ENCODE measurements at regions not wholly inside any gene's neighbourhood (a gene's known extent, or its start where the extent isn't known, plus 50 kb on each side); places are given as distances from the start of the nearest gene placed in this dataset.
A peak's percentile ranks its signal among the peaks of the same experiment; 100 is the strongest.

DNA sequence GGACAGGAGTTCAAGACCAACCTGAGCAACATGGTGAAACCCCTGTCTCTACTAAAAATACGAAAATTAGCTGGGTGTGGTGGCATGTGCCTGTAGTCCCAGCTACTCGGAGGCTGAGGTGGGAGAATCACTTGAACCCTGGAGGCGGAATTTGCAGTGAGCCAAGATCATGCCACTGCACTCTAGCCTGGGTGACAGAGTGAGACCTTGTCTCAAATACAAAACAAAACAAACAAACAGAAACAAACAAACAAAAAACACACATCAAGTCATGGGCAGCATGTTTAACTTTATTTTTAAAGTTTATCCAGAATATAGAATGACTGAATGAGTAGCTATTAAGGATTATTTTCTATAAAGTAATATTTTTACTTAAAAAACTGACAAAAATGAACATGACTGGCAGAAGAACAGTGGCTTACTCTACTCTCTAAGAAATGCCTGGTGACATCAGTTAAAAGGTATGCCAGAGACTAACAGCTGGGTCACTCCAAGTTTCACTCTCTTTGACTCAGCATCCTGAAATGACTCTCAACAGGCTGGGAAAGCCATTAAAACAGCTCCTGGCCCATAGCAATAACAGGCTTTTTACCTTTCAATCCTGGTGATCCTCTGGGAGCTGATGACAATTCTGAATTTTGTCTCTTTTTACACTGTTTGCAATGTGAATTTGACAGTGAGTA lies 66.1 kb upstream of the FOXN2 start:
- ATAC-seq (peak; percentile 99), DNase-seq (peak; percentile 94)
- intact Hi-C loops (cut with micrococcal nuclease), result no loop called here
- 0 out of 2 replicates have a peak overlapping the region, but pooled peaks have one; percentile 18 for H2AFZ ChIP-seq (ENCODE audit: low read length)
- H3K36me3 ChIP-seq (ENCODE audit: low read depth, low read length), result no peaks in the 10 kb centered on the region
- TF ChIP-seq, protein P1, sequence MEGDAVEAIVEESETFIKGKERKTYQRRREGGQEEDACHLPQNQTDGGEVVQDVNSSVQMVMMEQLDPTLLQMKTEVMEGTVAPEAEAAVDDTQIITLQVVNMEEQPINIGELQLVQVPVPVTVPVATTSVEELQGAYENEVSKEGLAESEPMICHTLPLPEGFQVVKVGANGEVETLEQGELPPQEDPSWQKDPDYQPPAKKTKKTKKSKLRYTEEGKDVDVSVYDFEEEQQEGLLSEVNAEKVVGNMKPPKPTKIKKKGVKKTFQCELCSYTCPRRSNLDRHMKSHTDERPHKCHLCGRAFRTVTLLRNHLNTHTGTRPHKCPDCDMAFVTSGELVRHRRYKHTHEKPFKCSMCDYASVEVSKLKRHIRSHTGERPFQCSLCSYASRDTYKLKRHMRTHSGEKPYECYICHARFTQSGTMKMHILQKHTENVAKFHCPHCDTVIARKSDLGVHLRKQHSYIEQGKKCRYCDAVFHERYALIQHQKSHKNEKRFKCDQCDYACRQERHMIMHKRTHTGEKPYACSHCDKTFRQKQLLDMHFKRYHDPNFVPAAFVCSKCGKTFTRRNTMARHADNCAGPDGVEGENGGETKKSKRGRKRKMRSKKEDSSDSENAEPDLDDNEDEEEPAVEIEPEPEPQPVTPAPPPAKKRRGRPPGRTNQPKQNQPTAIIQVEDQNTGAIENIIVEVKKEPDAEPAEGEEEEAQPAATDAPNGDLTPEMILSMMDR (conservative IDR thresholded peaks at IDR 0.05; ENCODE audit: low read depth, low read length), result no peak
- TF ChIP-seq EZH2 (IDR thresholded peaks at IDR 0.05; ENCODE audit: low read length, unreplicated experiment), result no peak
- no peak for TF ChIP-seq EZH2phosphoT487 (IDR thresholded peaks at IDR 0.05; ENCODE audit: borderline replicate concordance, low read length)
- no peaks in the 10 kb centered on the region for H3K9me2 ChIP-seq (replicated peaks; ENCODE audit: low read length)
- H3F3A ChIP-seq (ENCODE audit: low read length, unreplicated experiment), result no peaks in the 10 kb centered on the region
- peak overlapping the region; percentile 84 for H3K27ac ChIP-seq (ENCODE audit: low read length)
- ChIA-PET CTCF (interaction anchor here (0.6 to 0.8 kb wide), 2 partner anchors 25 to 142 kb away, joined by 3 read pairs; no protein-coding TSS in a partner anchor), POLR2A (ENCODE audit: unreplicated experiment) (no interaction called here)
- no peaks in the 10 kb centered on the region for H4K20me1 ChIP-seq (ENCODE audit: low read length)
- H3K4me2 ChIP-seq (ENCODE audit: low read length), result peak overlapping the region; percentile 56
- no TSS peak for BruUV-seq (replicated peaks)
- peaks cover 22% of the 10 kb centered on the region for H3K4me1 ChIP-seq (ENCODE audit: insufficient read depth, low read length)
- no peaks in the 10 kb centered on the region for H3K79me2 ChIP-seq (ENCODE audit: low read length)
- H3K4me3 ChIP-seq (ENCODE audit: low read length), result no peak overlapping the region
- no peaks in the 10 kb centered on the region for H3K27me3 ChIP-seq (ENCODE audit: low read length)
- no peaks in the 10 kb centered on the region for H3K9me3 ChIP-seq (ENCODE audit: low read length)
- peak overlapping the region; percentile 50 for H3K9ac ChIP-seq (ENCODE audit: low read length)

- intact Hi-C loops (cut with micrococcal nuclease), result no loop called here
- TF ChIP-seq EZH2phosphoT487 (IDR thresholded peaks at IDR 0.05; ENCODE audit: borderline replicate concordance, low read length), result no peak
- no peak for TF ChIP-seq EZH2 (IDR thresholded peaks at IDR 0.05; ENCODE audit: low read length, unreplicated experiment)
- TF ChIP-seq, protein P1 (conservative IDR thresholded peaks at IDR 0.05; ENCODE audit: low read depth, low read length), result no peak
- BruUV-seq (replicated peaks), result TSS peak; percentile 75
- Histone ChIP-seq H3K9me3 (ENCODE audit: low read length) (no peaks in the 10 kb centered on the region), H3K9ac (ENCODE audit: low read length) (peak overlapping the region; percentile 50), H3F3A (ENCODE audit: low read length, unreplicated experiment) (no peaks in the 10 kb centered on the region), H3K9me2 (replicated peaks; ENCODE audit: low read length) (no peaks in the 10 kb centered on the region), H3K4me3 (ENCODE audit: low read length) (0 out of 2 replicates have a peak overlapping the region, but pooled peaks have one; percentile 10), H3K36me3 (ENCODE audit: low read depth, low read length) (no peaks in the 10 kb centered on the region), H3K27me3 (ENCODE audit: low read length) (no peaks in the 10 kb centered on the region), H3K4me1 (ENCODE audit: insufficient read depth, low read length) (peaks cover 22% of the 10 kb centered on the region), H3K4me2 (ENCODE audit: low read length) (peak overlapping the region; percentile 56), H4K20me1 (ENCODE audit: low read length) (no peaks in the 10 kb centered on the region), H2AFZ (ENCODE audit: low read length) (0 out of 2 replicates have a peak overlapping the region, but pooled peaks have one; percentile 18), H3K27ac (ENCODE audit: low read length) (peak overlapping the region; percentile 84), H3K79me2 (ENCODE audit: low read length) (no peaks in the 10 kb centered on the region)
- ChIA-PET CTCF (interaction anchor here (0.6 to 0.8 kb wide), 3 partner anchors 26 to 811 kb away, joined by 3 read pairs; no protein-coding TSS in a partner anchor), POLR2A (ENCODE audit: unreplicated experiment) (no interaction called here)
- ATAC-seq (peak; percentile 26), DNase-seq (peak; percentile 22)
These were observed 65.5 kb upstream of the FOXN2 start for GRCh38 chr2:48249025-48249424.

Data from PC-3 (cell line).